Hematopoietic multipotent progenitor cell treated with erythropoietin and hydrocortisone succinate and interleukin-3 and kit ligand, for 4 days (in vitro differentiated cells): ENCODE measurements at regions not wholly inside any gene's neighbourhood (a gene's known extent, or its start where the extent isn't known, plus 50 kb on each side); places are given as distances from the start of the nearest gene placed in this dataset.

Experiments
- DNase-seq: peaks from one replicate; pipeline ENCODE4 v3.0.0-alpha.2; 2015

DNA sequence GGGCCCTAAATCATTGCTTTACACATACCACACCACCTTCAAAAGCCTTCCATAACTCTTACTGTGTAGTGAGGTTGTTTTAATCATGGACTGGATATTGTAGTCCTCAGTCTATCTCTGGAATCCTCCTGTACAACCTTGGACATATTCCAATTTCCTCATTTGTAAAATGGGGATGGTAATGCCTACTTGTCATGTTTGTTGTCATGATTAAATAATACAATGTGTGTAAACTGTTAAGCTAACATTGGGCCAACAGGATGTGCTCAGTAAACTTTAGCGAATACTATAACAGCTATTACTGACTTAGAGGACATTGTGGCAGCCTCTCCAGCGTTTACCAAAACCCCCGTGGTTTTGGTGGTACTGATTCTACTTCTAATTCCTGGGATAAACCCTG, 74.7 kb upstream of the PTPRM start:
- no peak for DNase-seq

DNA sequence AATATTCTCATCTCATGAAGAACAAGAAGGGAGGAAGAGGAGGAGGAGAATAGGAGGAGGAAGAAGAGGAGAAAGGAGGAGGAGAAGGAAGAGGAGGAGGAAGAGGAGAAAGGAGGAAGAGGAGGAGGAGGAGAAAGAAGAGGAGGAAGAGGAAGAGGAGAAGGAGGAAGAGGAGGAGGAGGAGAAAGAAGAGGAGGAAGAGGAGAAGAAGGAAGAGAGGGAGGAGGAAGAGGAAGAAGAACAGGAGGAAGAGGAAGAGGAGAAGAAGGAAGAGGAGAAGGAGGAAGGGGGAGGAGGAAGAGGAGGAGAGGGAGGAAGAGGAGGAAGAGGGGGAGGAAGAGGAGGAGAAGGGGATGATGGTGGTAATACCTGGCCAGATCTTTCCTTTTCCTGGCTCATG, 70.0 kb upstream of the PTPRM start:
- DNase-seq, result no peak

DNA sequence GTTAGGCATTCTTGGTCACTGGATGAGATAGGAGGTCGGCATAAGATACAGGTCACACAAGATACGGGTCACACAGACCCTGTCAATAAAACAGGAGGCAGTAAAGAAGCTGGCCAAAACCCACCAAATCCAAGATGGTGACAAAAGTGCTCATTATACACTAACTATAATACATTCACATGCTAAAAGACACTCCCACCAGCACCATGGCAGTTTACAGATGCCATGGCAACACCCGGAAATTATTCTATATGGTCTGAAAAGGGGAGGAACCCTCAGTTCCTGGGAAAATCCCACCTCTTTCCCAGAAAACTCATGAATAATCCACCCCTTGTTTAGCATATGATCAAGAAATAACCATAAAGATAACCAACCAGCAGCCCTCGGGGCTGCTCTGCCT, 56.0 kb upstream of the PTPRM start:
- no peak for DNase-seq

DNA sequence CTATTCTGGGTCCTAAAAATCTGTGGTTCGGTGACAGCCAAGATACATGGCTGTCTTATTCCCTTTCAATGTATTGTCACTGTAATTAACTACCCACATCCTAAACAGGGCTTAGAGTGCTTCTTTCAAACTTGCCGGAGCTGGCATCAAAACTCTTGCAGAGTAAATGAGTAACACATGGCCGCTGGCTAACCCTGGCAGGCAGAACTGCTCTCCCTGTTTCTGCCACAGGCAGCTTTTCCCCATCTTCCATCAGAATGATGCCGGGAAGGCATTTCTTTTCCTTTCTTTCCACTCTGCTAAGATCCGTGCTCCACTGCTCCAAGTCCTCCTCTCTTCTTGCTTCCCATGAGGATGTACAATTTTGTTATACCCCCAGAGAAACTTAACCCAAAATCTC, 54.8 kb upstream of the PTPRM start:
- no peak for DNase-seq

DNA sequence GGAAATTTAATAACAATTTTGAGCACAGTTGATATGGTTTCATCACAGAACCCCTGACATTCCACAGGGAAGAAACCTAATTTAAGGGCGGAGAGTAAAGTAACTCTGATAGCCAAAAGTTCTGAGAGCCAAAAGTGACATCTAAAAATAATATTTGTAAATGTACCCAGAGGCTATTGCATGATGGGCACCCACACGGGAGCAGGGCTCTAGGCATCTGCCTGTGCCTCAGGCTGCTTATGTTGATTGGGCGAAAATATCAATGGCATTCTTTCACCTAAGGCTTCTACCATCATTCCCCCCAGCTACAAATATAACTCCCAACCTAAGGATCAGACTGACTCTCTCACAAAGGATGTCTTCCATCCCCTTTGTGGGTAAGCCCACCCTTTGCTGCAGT, 54.1 kb upstream of the PTPRM start:
- no peak for DNase-seq

DNA sequence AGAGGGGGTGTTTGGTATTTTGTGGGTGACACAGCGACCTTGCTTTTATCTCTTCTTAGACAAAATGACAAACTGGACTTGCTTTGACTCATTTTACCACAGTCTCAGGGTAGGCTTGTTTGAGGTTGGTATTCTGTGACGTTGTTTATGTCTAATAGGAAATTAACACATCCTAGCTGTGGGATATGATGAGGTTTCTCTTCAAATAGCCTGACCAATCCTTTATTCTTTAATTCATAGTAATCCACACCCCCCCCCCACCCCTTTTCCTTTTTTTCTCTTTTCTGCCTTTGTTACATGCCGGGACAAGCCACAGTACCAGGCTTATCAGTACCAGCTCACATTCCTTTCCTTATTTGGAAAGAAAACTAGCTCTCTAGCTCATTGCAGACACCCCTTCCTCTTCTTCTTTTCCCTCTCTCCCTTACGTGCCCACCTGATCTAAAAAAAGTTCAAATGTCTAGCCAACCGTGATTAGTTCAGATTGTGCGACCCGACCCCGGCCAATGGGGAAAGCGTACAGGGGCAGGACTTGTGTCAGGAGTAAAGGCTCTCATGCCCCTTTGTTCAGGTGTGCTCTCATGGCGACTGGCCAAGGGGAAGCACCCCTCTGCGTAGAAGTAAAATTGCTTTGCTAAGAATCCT, 52.2 kb upstream of the PTPRM start:
- no peak for DNase-seq

DNA sequence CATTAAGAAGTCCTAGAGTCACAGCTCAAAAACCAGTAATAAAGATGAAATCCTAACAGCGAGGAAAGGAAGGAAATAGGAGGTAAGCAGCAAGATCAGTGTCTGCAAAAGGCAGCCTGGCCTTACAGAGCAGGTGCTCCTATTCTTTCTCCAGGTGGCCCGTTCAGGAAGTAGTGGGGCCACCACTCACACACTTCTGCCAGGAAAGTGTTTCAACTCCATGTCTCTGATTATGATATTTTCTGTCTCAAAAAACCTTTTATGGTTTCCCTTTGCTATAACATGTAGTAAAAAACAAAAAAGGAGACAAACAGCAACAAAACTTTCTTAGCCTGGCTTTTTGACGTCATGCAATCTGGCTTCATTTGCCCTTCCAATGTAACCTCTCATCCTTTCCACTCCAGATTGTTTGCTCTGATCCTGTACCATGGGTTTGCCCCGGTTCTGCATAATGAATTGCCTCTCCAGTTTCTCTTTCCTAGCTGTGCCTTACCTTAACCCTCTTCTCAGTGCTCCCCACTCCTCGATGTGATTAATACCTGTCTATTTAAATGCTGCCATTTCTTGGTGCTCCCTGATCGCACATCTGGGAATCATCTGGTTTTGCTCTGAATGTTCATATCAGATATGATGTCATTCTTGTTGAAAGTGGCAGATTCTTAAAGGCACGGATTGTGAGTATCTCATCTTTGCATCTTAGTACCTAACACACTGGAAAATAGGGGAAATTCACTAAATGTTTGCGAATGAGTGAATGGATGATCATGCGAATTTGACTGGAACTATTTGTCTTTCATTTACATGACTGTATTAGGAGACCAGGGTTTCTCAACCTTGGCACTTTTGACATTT, 50.6 kb upstream of the PTPRM start:
- no peak for DNase-seq
